ENCODE measurements at regions not wholly inside any gene's neighbourhood (a gene's known extent, or its start where the extent isn't known, plus 50 kb on each side); places are given as distances from the start of the nearest gene placed in this dataset.

DNA sequence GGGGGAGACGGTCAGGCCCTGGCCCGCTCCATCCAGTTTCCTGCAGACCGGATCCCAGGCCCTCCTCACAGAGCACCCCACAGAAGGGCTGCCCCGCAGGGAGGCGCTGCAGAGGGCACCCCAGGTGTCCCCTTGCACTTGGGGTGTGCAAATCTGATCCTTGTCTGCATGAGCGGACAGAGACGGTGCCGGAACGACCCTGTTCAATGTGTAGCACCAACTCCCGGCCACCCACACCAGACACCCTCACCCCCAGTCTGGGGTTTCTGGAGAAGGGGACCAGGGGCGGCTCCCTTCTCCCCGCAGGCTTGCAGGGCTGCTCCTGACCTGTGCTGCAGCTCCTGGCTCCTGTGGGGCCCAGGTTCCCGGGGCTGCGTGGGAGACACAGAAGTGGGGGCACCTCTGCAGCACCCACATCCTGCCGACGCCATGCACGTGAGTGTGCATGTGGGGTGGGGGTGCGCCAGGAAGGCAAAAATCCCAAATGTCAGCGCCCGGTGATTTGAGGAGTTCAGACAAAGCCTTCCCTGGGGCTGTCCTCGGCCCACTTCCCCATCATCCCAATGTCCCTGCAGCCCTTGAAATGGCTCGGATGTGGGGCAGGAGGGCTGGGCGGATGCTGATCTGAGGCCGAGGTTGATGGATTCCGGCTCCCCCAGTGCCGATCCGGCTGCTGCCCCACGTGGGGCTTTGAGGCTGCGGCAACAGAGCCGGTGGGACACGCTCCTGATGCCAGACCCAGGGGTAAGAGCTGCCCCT, 85.3 kb upstream of the BHLHE23 start:
- Histone ChIP-seq H3K27ac (no peak overlapping the region), H3K4me1 (no peaks in the 10 kb centered on the region), H3K27me3 (peaks cover 0 to 90% of the 10 kb centered on the region in 2 donors), H3K9me3 (no peaks in the 10 kb centered on the region), H3K36me3 (no peaks in the 10 kb centered on the region), H3K4me3 (no peak overlapping the region)
- TF ChIP-seq, protein P1, sequence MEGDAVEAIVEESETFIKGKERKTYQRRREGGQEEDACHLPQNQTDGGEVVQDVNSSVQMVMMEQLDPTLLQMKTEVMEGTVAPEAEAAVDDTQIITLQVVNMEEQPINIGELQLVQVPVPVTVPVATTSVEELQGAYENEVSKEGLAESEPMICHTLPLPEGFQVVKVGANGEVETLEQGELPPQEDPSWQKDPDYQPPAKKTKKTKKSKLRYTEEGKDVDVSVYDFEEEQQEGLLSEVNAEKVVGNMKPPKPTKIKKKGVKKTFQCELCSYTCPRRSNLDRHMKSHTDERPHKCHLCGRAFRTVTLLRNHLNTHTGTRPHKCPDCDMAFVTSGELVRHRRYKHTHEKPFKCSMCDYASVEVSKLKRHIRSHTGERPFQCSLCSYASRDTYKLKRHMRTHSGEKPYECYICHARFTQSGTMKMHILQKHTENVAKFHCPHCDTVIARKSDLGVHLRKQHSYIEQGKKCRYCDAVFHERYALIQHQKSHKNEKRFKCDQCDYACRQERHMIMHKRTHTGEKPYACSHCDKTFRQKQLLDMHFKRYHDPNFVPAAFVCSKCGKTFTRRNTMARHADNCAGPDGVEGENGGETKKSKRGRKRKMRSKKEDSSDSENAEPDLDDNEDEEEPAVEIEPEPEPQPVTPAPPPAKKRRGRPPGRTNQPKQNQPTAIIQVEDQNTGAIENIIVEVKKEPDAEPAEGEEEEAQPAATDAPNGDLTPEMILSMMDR (IDR thresholded peaks at IDR 0.05): no peak
- TF ChIP-seq POLR2AphosphoS5 (IDR thresholded peaks at IDR 0.05): no peak
- TF ChIP-seq POLR2A (IDR thresholded peaks at IDR 0.05): no peak
- peak in 1 of 2 donors; percentile 47 for DNase-seq (ENCODE audit: low spot score in 2 of 2)
- intact Hi-C loops (cut with DNase I; ENCODE audit: low total_unique reads): no loop called here

GRCh38 chr20:63090682-63091571, 84.2 kb upstream of the BHLHE23 start:
- Histone ChIP-seq H3K4me1 (no peaks in the 10 kb centered on the region), H3K27me3 (peaks cover 0 to 90% of the 10 kb centered on the region in 2 donors), H3K27ac (no peak overlapping the region), H3K9me3 (no peaks in the 10 kb centered on the region), H3K4me3 (no peak overlapping the region), H3K36me3 (no peaks in the 10 kb centered on the region)
- intact Hi-C loops (cut with DNase I; ENCODE audit: low total_unique reads): no loop called here
- peak in 1 of 2 donors; percentile 47 for DNase-seq (ENCODE audit: low spot score in 2 of 2)
- TF ChIP-seq, protein P1 (IDR thresholded peaks at IDR 0.05): no peak
- no peak for TF ChIP-seq POLR2A (IDR thresholded peaks at IDR 0.05)
- TF ChIP-seq POLR2AphosphoS5 (IDR thresholded peaks at IDR 0.05): no peak

- Histone ChIP-seq H3K27me3 (peaks cover 0 to 90% of the 10 kb centered on the region in 2 donors), H3K4me3 (no peak overlapping the region), H3K9me3 (no peaks in the 10 kb centered on the region), H3K27ac (no peak overlapping the region), H3K4me1 (no peaks in the 10 kb centered on the region), H3K36me3 (no peaks in the 10 kb centered on the region)
- no peak for DNase-seq (ENCODE audit: low spot score in 2 of 2)
- no peak for TF ChIP-seq POLR2AphosphoS5 (IDR thresholded peaks at IDR 0.05)
- no peak for TF ChIP-seq POLR2A (IDR thresholded peaks at IDR 0.05)
- TF ChIP-seq, protein P1 (IDR thresholded peaks at IDR 0.05): no peak
- intact Hi-C loops (cut with DNase I; ENCODE audit: low total_unique reads): no loop called here
Observed at GRCh38 chr20:63090052-63090451, 83.3 kb upstream of the BHLHE23 start.

GRCh38 chr20:63089051-63089907, 82.5 kb upstream of the BHLHE23 start:
- no peak overlapping the region for H3K4me3 ChIP-seq
- no peaks in the 10 kb centered on the region for H3K9me3 ChIP-seq
- intact Hi-C loops (cut with DNase I; ENCODE audit: low total_unique reads): no loop called here
- TF ChIP-seq POLR2AphosphoS5 (IDR thresholded peaks at IDR 0.05) (no peak), POLR2A (IDR thresholded peaks at IDR 0.05) (no peak)
- TF ChIP-seq, protein P1 (IDR thresholded peaks at IDR 0.05): no peak
- no peaks in the 10 kb centered on the region for H3K4me1 ChIP-seq
- no peaks in the 10 kb centered on the region for H3K36me3 ChIP-seq
- peak in 1 of 2 donors; percentile 50 for DNase-seq (ENCODE audit: low spot score in 2 of 2)
- peaks cover 0 to 90% of the 10 kb centered on the region in 2 donors for H3K27me3 ChIP-seq
- no peak overlapping the region for H3K27ac ChIP-seq
